ENCODE measurements at regions not wholly inside any gene's neighbourhood (a gene's known extent, or its start where the extent isn't known, plus 50 kb on each side); places are given as distances from the start of the nearest gene placed in this dataset.

DNA sequence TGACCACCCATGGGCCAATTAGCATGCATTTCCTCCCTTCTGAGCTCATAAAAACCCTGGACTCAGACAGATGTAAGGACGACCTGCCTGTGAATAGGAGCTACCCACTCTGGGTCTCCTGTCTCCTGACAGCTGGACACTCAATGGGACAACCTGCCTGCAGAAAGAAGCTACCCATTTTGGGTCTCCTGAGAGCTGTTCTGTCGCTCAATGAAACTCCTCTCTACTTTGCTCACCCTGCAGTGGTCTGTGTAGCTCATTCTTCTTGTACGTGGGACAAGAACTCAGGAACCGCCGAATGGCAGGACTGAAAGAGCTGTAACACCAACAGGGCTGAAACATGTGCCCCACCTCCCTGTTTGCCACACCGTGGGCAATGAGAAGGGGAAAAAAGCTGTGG lies 60.3 kb upstream of the DYNC1I2 start (continued):
- TF ChIP-seq HDAC2 (IDR thresholded peaks at IDR 0.05; ENCODE audit: borderline replicate concordance in 1 of 2, low read depth in 2 of 2, low read length in 2 of 2) (no peak), NANOG (IDR thresholded peaks at IDR 0.05; ENCODE audit: insufficient read depth, low read depth, low read length, poor library complexity, severe bottlenecking) (no peak), CTBP2 (IDR thresholded peaks at IDR 0.05; ENCODE audit: borderline replicate concordance, insufficient read depth, insufficient read length, low read length) (no peak)
- TF ChIP-seq, protein P1, sequence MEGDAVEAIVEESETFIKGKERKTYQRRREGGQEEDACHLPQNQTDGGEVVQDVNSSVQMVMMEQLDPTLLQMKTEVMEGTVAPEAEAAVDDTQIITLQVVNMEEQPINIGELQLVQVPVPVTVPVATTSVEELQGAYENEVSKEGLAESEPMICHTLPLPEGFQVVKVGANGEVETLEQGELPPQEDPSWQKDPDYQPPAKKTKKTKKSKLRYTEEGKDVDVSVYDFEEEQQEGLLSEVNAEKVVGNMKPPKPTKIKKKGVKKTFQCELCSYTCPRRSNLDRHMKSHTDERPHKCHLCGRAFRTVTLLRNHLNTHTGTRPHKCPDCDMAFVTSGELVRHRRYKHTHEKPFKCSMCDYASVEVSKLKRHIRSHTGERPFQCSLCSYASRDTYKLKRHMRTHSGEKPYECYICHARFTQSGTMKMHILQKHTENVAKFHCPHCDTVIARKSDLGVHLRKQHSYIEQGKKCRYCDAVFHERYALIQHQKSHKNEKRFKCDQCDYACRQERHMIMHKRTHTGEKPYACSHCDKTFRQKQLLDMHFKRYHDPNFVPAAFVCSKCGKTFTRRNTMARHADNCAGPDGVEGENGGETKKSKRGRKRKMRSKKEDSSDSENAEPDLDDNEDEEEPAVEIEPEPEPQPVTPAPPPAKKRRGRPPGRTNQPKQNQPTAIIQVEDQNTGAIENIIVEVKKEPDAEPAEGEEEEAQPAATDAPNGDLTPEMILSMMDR (IDR thresholded peaks at IDR 0.05; ENCODE audit: control extremely low read depth in 1 of 3, insufficient read depth in 1 of 3, low read depth in 1 of 3, low read length in 3 of 3) = no peak

Measured in H1 (cell line).